Uterus (tissue), 3 donors: ENCODE measurements at regions not wholly inside any gene's neighbourhood (a gene's known extent, or its start where the extent isn't known, plus 50 kb on each side); places are given as distances from the start of the nearest gene placed in this dataset.

ENCODE experiments used
- DNase-seq, 2 donors: peaks; one replicate each; pipeline ENCODE4 v3.0.0-alpha.2; 2019 to 2020
- H3K27ac ChIP-seq, 2 donors: fragments of 200-600 bp; sonication (generic); 1 replicate in 1 of 2; 2 replicates in 1 of 2; pipeline ENCODE4 v1.5.1; 2016 to 2018
- H3K27me3 ChIP-seq, 2 donors: fragments of 200-600 bp; sonication (generic); one replicate each; pipeline ENCODE4 v1.5.1; 2018 to 2019; ENCODE audit warnings: control low read depth in 1 of 2
- H3K36me3 ChIP-seq, 2 donors: fragments of 200-600 bp; sonication (generic); one replicate each; pipeline ENCODE4 v1.5.1; 2019; ENCODE audit warnings: control low read depth in 1 of 2
- H3K4me1 ChIP-seq, 2 donors: fragments of 200-600 bp; sonication (generic); one replicate each; pipeline ENCODE4 v1.5.1; 2018 to 2019; ENCODE audit warnings: control low read depth in 1 of 2
- H3K4me3 ChIP-seq, 2 donors: fragments of 200-600 bp; sonication (generic); 1 replicate in 1 of 2; 2 replicates in 1 of 2; pipeline ENCODE4 v1.5.1; 2018 to 2019; ENCODE audit warnings: mild to moderate bottlenecking in 1 of 2
- H3K9me3 ChIP-seq, 2 donors: fragments of 200-600 bp; sonication (generic); one replicate each; pipeline ENCODE4 v1.5.1; 2019; ENCODE audit warnings: control low read depth in 1 of 2
- POLR2A ChIP-seq, 2 donors: fragments of 450-650 bp; IDR thresholded peaks; one replicate each; pipeline ENCODE4 v1.6.1; 2016; ENCODE audit warnings: antibody characterized with exemption in 2 of 2, mild to moderate bottlenecking in 1 of 2, moderate library complexity in 1 of 2
- intact Hi-C: fragments of 100-400 bp; cut with DNase I; formaldehyde crosslinking; loops from one replicate; pipeline ENCODE4 v1.15.1; 2023; ENCODE audit warnings: low total_unique reads
- TF ChIP-seq, protein P1 (sequence below), 4 experiments: fragments of 200-600 bp in 2 of 4; fragments of 450-650 bp in 2 of 4; sonication (generic) in 2 of 4; IDR thresholded peaks; one replicate each; pipeline ENCODE4 v1.5.1; 2016 to 2019; ENCODE audit warnings: antibody characterized with exemption in 4 of 4, mild to moderate bottlenecking in 2 of 4, moderate library complexity in 1 of 4
- donor health status: DM: yes; HTN: yes; CAD: no.

DNA sequence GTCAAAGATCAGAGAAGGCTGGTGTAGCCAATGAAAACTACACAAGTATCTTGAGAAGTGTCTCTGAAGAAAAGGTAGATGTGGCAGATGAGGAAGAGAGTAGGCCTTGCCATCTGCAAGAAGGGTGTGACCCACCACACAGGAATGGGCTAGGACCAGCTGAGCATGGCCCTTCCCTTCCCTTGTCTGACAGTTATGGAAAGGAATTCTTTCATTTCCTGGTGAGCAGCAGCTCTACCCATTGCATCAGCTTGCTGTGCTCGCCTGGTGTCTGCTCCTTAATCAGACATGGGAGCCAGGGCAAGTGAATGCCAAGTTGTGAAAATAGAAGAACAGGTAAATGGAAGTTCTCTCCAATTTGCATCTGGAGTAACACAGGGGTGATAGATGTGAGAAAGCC lies 145.2 kb upstream of the KRR1 start:
- TF ChIP-seq POLR2A (IDR thresholded peaks at IDR 0.05): no peak
- TF ChIP-seq, protein P1, sequence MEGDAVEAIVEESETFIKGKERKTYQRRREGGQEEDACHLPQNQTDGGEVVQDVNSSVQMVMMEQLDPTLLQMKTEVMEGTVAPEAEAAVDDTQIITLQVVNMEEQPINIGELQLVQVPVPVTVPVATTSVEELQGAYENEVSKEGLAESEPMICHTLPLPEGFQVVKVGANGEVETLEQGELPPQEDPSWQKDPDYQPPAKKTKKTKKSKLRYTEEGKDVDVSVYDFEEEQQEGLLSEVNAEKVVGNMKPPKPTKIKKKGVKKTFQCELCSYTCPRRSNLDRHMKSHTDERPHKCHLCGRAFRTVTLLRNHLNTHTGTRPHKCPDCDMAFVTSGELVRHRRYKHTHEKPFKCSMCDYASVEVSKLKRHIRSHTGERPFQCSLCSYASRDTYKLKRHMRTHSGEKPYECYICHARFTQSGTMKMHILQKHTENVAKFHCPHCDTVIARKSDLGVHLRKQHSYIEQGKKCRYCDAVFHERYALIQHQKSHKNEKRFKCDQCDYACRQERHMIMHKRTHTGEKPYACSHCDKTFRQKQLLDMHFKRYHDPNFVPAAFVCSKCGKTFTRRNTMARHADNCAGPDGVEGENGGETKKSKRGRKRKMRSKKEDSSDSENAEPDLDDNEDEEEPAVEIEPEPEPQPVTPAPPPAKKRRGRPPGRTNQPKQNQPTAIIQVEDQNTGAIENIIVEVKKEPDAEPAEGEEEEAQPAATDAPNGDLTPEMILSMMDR (IDR thresholded peaks at IDR 0.05): no peak
- no peak overlapping the region for H3K4me3 ChIP-seq
- H3K4me1 ChIP-seq: no peaks in the 10 kb centered on the region
- H3K27ac ChIP-seq: no peak overlapping the region
- no peaks in the 10 kb centered on the region for H3K9me3 ChIP-seq
- no peaks in the 10 kb centered on the region for H3K27me3 ChIP-seq
- intact Hi-C loops: no loop called here
- no peaks in the 10 kb centered on the region for H3K36me3 ChIP-seq
- DNase-seq: no peak

DNA sequence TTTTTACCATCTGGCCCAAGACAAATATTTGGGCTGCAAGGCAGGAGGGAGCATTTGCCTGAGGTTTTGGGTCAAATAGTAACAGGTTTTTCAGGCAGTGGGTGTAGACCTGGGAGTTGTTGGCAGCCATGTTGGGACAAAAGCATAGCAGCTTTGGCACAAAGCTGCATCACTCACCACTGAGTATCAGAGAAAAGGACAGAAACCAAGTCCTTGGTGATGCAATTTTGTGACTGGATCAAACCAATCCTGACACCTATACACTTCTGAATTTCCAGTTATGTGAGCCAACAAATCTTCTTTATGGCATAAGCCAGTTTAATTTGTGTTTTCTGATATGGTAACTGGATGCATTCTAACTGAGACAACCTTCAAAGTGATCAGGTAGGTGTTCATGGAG lies 144.8 kb upstream of the KRR1 start:
- DNase-seq: no peak
- intact Hi-C loops: no loop called here
- H3K36me3 ChIP-seq: no peaks in the 10 kb centered on the region
- no peak overlapping the region for H3K27ac ChIP-seq
- no peaks in the 10 kb centered on the region for H3K4me1 ChIP-seq
- H3K9me3 ChIP-seq: no peaks in the 10 kb centered on the region
- TF ChIP-seq POLR2A (IDR thresholded peaks at IDR 0.05): no peak
- TF ChIP-seq, protein P1 (IDR thresholded peaks at IDR 0.05): no peak
- H3K4me3 ChIP-seq: no peak overlapping the region
- H3K27me3 ChIP-seq: no peaks in the 10 kb centered on the region

DNA sequence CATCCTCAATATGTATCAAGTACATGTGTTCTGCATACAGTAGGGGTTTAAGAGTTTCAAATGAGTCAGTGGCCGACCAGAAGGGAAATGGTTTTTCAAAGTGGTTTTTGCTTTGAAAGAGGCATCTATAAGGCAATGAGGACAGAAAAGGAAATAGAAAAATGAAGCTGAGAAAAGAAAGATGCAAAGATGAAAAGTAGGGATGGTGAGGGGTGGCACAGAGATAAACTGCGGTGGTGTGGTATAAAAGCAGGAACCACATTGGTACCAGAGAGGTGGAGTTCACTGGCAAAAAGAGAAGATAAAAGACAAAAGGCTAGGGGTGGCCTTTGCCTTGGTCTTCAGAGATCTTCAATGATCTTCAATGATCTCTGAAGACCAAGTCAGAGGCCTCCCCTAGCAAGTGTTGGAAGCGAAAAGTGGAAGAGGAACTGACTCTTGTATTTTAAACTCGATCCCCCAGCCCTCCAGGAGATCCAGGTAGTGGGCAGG lies 144.0 kb upstream of the KRR1 start:
- no peaks in the 10 kb centered on the region for H3K4me1 ChIP-seq
- no peaks in the 10 kb centered on the region for H3K27me3 ChIP-seq
- TF ChIP-seq POLR2A (IDR thresholded peaks at IDR 0.05): no peak
- TF ChIP-seq, protein P1 (IDR thresholded peaks at IDR 0.05): no peak

DNA sequence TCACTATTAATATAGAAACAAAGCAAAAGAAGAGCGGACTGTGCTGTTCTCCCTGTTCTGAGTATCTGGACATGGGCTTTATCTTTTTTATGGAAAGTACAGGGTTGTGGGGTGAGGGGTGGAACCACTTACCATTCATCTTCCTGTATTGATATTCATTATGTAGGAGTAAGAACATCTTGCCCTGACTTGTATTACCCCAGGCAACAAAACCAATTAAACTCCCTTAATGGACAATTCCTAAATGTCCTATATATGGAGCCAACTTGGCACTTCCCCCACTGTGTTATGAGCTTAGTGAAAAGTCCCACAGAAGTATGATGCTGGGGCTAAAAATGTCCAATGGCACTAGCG lies 139.9 kb upstream of the KRR1 start:
- no peaks in the 10 kb centered on the region for H3K27me3 ChIP-seq
- intact Hi-C loops: no loop called here
- TF ChIP-seq POLR2A (IDR thresholded peaks at IDR 0.05): no peak
- TF ChIP-seq, protein P1 (IDR thresholded peaks at IDR 0.05): no peak
- peak in 1 of 2 donors; percentile 51 for DNase-seq
- H3K9me3 ChIP-seq: no peaks in the 10 kb centered on the region
- H3K27ac ChIP-seq: peak overlapping the region; percentile 57 to 70
- no peaks in the 10 kb centered on the region for H3K4me1 ChIP-seq
- H3K36me3 ChIP-seq: no peaks in the 10 kb centered on the region
- H3K4me3 ChIP-seq: no peak overlapping the region

More for the DNA sequence above, 144.0 kb upstream of the KRR1 start:
- DNase-seq: no peak
- intact Hi-C loops: no loop called here
- no peak overlapping the region for H3K27ac ChIP-seq
- H3K4me3 ChIP-seq: no peak overlapping the region
- no peaks in the 10 kb centered on the region for H3K36me3 ChIP-seq
- no peaks in the 10 kb centered on the region for H3K9me3 ChIP-seq

DNA sequence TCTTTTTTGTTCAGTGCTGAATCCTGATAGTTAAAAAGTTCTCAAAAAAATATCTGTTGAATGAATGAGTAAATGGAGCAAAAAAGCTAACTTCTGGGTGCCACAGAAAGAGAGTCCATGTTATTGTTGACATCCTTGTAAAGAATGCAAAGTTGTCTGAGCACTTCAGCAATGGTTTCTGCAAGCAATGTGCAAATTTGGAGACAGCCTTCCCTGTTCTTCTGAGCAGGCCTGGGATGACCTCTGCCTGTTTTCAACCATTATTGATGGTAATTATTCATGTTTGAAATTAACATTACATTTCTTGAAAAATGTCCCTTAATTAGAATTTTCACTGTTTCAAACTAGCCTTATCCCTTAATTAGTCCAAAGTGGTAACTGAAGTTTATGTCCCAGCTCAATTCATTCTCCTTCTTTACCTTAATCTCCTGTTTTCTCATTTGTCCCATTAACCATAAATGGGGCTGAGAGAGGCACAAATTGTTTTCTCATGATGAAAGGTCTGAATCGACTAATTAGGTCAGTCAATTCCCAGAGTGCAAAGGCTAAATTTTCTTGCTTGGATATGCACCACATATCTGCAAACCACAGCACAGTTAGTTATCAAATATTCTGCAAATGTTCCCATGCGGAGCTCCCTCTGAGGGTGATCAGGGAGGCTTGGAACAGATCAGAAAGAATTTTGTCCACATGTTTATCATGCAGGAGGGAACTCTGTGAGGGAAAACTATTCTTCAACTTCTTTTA lies 139.4 kb upstream of the KRR1 start:
- peak overlapping the region; percentile 57 to 70 for H3K27ac ChIP-seq
- TF ChIP-seq, protein P1 (IDR thresholded peaks at IDR 0.05): no peak
- no peak for TF ChIP-seq POLR2A (IDR thresholded peaks at IDR 0.05)
- DNase-seq: no peak
- H3K4me1 ChIP-seq: no peaks in the 10 kb centered on the region
- no peaks in the 10 kb centered on the region for H3K27me3 ChIP-seq
- H3K36me3 ChIP-seq: no peaks in the 10 kb centered on the region
- intact Hi-C loops: no loop called here
- no peaks in the 10 kb centered on the region for H3K9me3 ChIP-seq
- H3K4me3 ChIP-seq: no peak overlapping the region
